ENCODE measurements at regions not wholly inside any gene's neighbourhood (a gene's known extent, or its start where the extent isn't known, plus 50 kb on each side); places are given as distances from the start of the nearest gene placed in this dataset.

- peaks cover 38% of the 10 kb centered on the region for H3K27me3 Mint-ChIP-seq
- no peak for TF ChIP-seq EZH2 (IDR thresholded peaks at IDR 0.05; ENCODE audit: borderline replicate concordance, insufficient read depth, low read depth, low read length, poor library complexity, severe bottlenecking)
- TF ChIP-seq CTCF (IDR thresholded peaks at IDR 0.05) = no peak
These were observed 294.5 kb upstream of the NFE2L3 start for GRCh38 chr7:25857376-25858067.

GRCh38 chr7:25858200-25858524 is 293.8 kb upstream of the NFE2L3 start:
- peaks cover 8% of the 10 kb centered on the region for H3K4me1 Mint-ChIP-seq
- Histone ChIP-seq H3K79me2 (ENCODE audit: control insufficient read depth, insufficient read depth, low read length) (no peaks in the 10 kb centered on the region), H3K27me3 (replicated peaks in 1 of 4; ENCODE audit: control extremely low read depth in 1 of 4, control insufficient read depth in 3 of 4, insufficient read depth in 4 of 4, low read length in 3 of 4) (peaks cover 0 to 97% (median 92%) of the 10 kb centered on the region in 4 experiments), H4K20me1 (ENCODE audit: control insufficient read depth, insufficient read depth, low read length, poor library complexity, severe bottlenecking) (no peaks in the 10 kb centered on the region), H3K9me3 (ENCODE audit: control extremely low read depth in 1 of 3, control insufficient read depth in 2 of 3, insufficient read depth in 1 of 3, low read length in 2 of 3) (peaks cover 11 to 68% (median 50%) of the 10 kb centered on the region in 3 donors), H3K36me3 (replicated peaks in 1 of 2; ENCODE audit: control extremely low read depth in 1 of 2, control insufficient read depth in 1 of 2, extremely low read depth in 1 of 2, insufficient read depth in 2 of 2, low read length in 1 of 2) (no peaks in the 10 kb centered on the region), H3K4me2 (replicated peaks; ENCODE audit: low read depth, low read length, poor library complexity, severe bottlenecking) (no peak overlapping the region), H3K4me1 (ENCODE audit: control insufficient read depth in 2 of 2, insufficient read depth in 2 of 2, low read length in 2 of 2) (peaks cover 24 to 61% of the 10 kb centered on the region in 2 donors), H3K27ac (ENCODE audit: low read length in 2 of 2) (no peak overlapping the region), H3K4me3 (ENCODE audit: control extremely low read depth in 1 of 5, extremely low read depth in 1 of 5, insufficient read depth in 1 of 5, low read depth in 2 of 5, low read length in 4 of 5) (no peak overlapping the region), H2AFZ (ENCODE audit: insufficient read depth, low read depth, low read length, poor library complexity, severe bottlenecking) (no peak overlapping the region), H3K9ac (ENCODE audit: low read length) (no peak overlapping the region)
- H3K27ac Mint-ChIP-seq = no peak overlapping the region
- POLR2A ChIA-PET = interaction anchor here (0.7 kb wide), 1 partner anchor 1322 kb away, joined by 4 read pairs; no protein-coding TSS in a partner anchor
- peaks cover 40% of the 10 kb centered on the region for H3K27me3 Mint-ChIP-seq
- DNase-seq (no peak), ATAC-seq (ENCODE audit: low read depth) (no peak)
- H3K9me3 Mint-ChIP-seq (ENCODE audit: insufficient read depth) = no peaks in the 10 kb centered on the region
- CTCF ChIA-PET = no interaction called here
- intact Hi-C loops (cut with micrococcal nuclease) = no loop called here
- TF ChIP-seq EZH2 (IDR thresholded peaks at IDR 0.05; ENCODE audit: borderline replicate concordance, insufficient read depth, low read depth, low read length, poor library complexity, severe bottlenecking) (no peak), CTCF (IDR thresholded peaks at IDR 0.05) (no peak)
- no peak overlapping the region for H3K4me3 Mint-ChIP-seq
- 15% methylated on average over 4 of the region's 9 CpGs for WGBS (ENCODE audit: insufficient coverage)

More at GRCh38 chr7:25857376-25858067, 294.5 kb upstream of the NFE2L3 start:
- no peaks in the 10 kb centered on the region for H4K20me1 ChIP-seq (ENCODE audit: control insufficient read depth, insufficient read depth, low read length, poor library complexity, severe bottlenecking)
- H3K4me2 ChIP-seq (replicated peaks; ENCODE audit: low read depth, low read length, poor library complexity, severe bottlenecking) = peak overlapping the region; percentile 61
- WGBS (ENCODE audit: insufficient coverage) = 27% methylated on average over 10 of the region's 21 CpGs
- no peak overlapping the region for H2AFZ ChIP-seq (ENCODE audit: insufficient read depth, low read depth, low read length, poor library complexity, severe bottlenecking)
- H3K27ac ChIP-seq (ENCODE audit: low read length in 2 of 2) = no peak overlapping the region
- peak overlapping the region in 1 of 5 experiments; percentile 35 for H3K4me3 ChIP-seq (ENCODE audit: control extremely low read depth in 1 of 5, extremely low read depth in 1 of 5, insufficient read depth in 1 of 5, low read depth in 2 of 5, low read length in 4 of 5)
- intact Hi-C loops (cut with micrococcal nuclease) = loop anchor here (2.0 kb wide), 1 partner anchor 1299 kb away; the partner anchor contains the start of gene HOXA7
- no peak for DNase-seq
- Mint-ChIP-seq H3K4me1 (peaks cover 8% of the 10 kb centered on the region), H3K4me3 (no peak overlapping the region), H3K27ac (no peak overlapping the region), H3K9me3 (ENCODE audit: insufficient read depth) (no peaks in the 10 kb centered on the region)
- POLR2A ChIA-PET = no interaction called here
- H3K9me3 ChIP-seq (ENCODE audit: control extremely low read depth in 1 of 3, control insufficient read depth in 2 of 3, insufficient read depth in 1 of 3, low read length in 2 of 3) = peaks cover 11 to 67% (median 44%) of the 10 kb centered on the region in 3 donors
- H3K79me2 ChIP-seq (ENCODE audit: control insufficient read depth, insufficient read depth, low read length) = no peaks in the 10 kb centered on the region
- peaks cover 22 to 59% of the 10 kb centered on the region in 2 donors for H3K4me1 ChIP-seq (ENCODE audit: control insufficient read depth in 2 of 2, insufficient read depth in 2 of 2, low read length in 2 of 2)
- ATAC-seq (ENCODE audit: low read depth) = no peak
- H3K36me3 ChIP-seq (replicated peaks in 1 of 2; ENCODE audit: control extremely low read depth in 1 of 2, control insufficient read depth in 1 of 2, extremely low read depth in 1 of 2, insufficient read depth in 2 of 2, low read length in 1 of 2) = no peaks in the 10 kb centered on the region
- CTCF ChIA-PET = no interaction called here
- H3K9ac ChIP-seq (ENCODE audit: low read length) = peak overlapping the region; percentile 2
- H3K27me3 ChIP-seq (replicated peaks in 1 of 4; ENCODE audit: control extremely low read depth in 1 of 4, control insufficient read depth in 3 of 4, insufficient read depth in 4 of 4, low read length in 3 of 4) = peaks cover 0 to 95% (median 89%) of the 10 kb centered on the region in 4 experiments
